ENCODE measurements at regions not wholly inside any gene's neighbourhood (a gene's known extent, or its start where the extent isn't known, plus 50 kb on each side); places are given as distances from the start of the nearest gene placed in this dataset.

DNA sequence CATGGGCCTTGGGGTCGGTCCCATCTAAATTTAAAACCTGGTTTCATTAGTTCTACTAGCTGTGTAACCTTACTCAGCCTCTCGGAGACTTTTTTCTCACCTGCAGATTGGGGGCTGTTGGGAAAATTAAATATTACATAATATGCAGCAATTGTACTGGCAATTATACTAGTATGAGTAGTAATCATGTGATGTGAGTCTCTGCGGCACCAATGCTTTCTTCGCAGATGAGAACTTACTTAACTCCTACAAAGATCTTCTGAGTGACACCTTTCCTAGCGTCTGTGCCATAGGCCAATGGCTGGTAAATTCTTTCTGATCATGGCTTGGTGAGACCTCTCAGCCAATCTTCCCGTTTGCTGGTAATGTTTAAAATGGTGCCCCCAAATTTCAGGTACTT is 391.3 kb downstream of the NXPE2 start:
- Histone ChIP-seq H3K4me3 (ENCODE audit: control insufficient read depth in 2 of 3, extremely low read depth in 1 of 3, insufficient read depth in 2 of 3, low read depth in 1 of 3, low read length in 3 of 3) (no peak overlapping the region), H3K79me2 (ENCODE audit: control insufficient read depth, insufficient read depth, low read length) (no peaks in the 10 kb centered on the region), H3K27ac (ENCODE audit: control insufficient read depth, insufficient read depth, low read length) (no peak overlapping the region), H3K36me3 (ENCODE audit: control insufficient read depth in 2 of 2, extremely low read depth in 1 of 2, insufficient read depth in 2 of 2, low read length in 2 of 2) (no peaks in the 10 kb centered on the region), H3K9me3 (ENCODE audit: control insufficient read depth, low read depth, low read length) (no peaks in the 10 kb centered on the region), H3K9me1 (ENCODE audit: control insufficient read depth, extremely low read depth, insufficient read depth, low read length) (no peaks in the 10 kb centered on the region), H3K9ac (ENCODE audit: control insufficient read depth, extremely low read depth, insufficient read depth, low read length) (no peak overlapping the region), H3K27me3 (ENCODE audit: control insufficient read depth, extremely low read depth, insufficient read depth, low read length) (no peaks in the 10 kb centered on the region), H4K20me1 (ENCODE audit: control insufficient read depth, extremely low read depth, insufficient read depth, low read length) (no peaks in the 10 kb centered on the region), H2AFZ (ENCODE audit: control insufficient read depth, low read length) (no peak overlapping the region), H3K4me2 (ENCODE audit: control insufficient read depth, extremely low read depth, insufficient read depth, low read depth, low read length) (no peak overlapping the region), H3K4me1 (ENCODE audit: control insufficient read depth, extremely low read depth, insufficient read depth, low read length) (no peaks in the 10 kb centered on the region)
- no peak for TF ChIP-seq EZH2 (IDR thresholded peaks at IDR 0.05; ENCODE audit: low read length)
- TF ChIP-seq, protein P1, sequence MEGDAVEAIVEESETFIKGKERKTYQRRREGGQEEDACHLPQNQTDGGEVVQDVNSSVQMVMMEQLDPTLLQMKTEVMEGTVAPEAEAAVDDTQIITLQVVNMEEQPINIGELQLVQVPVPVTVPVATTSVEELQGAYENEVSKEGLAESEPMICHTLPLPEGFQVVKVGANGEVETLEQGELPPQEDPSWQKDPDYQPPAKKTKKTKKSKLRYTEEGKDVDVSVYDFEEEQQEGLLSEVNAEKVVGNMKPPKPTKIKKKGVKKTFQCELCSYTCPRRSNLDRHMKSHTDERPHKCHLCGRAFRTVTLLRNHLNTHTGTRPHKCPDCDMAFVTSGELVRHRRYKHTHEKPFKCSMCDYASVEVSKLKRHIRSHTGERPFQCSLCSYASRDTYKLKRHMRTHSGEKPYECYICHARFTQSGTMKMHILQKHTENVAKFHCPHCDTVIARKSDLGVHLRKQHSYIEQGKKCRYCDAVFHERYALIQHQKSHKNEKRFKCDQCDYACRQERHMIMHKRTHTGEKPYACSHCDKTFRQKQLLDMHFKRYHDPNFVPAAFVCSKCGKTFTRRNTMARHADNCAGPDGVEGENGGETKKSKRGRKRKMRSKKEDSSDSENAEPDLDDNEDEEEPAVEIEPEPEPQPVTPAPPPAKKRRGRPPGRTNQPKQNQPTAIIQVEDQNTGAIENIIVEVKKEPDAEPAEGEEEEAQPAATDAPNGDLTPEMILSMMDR (optimal IDR thresholded peaks at IDR 0.05 in 1 of 3, IDR thresholded peaks at IDR 0.05 in 1 of 3, conservative IDR thresholded peaks at IDR 0.05 in 1 of 3; ENCODE audit: extremely low read depth in 1 of 3, insufficient read depth in 2 of 3, low read length in 3 of 3), result no peak
- FAIRE-seq (no peak), DNase-seq (ENCODE audit: low read depth, low spot score) (no peak)
- dilution Hi-C loops (cut with MboI; ENCODE audit: extremely low pct_ligation_motif_present, low sequenced_read_pairs), result no loop called here

DNA sequence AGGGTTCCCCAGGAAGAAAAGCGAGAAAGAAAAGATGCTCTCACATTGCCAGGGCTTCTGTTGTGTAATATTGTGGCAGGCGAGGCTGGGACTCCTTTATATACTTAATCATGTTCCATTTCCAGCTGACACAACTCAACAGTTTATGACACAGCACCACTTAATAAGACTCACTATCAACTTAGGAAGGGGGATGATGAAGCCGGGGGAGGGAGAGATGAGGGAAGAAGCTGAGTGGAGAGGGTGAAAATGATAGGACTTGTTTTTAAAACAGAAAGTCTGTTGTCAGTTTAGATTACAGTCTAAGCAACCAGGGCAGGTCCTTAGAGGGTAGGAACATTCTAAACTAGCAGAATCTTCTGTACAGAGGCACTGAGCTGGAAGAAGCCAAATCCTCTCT is 397.0 kb downstream of the NXPE2 start:
- H4K20me1 ChIP-seq (ENCODE audit: control insufficient read depth, extremely low read depth, insufficient read depth, low read length), result no peaks in the 10 kb centered on the region
- H3K4me1 ChIP-seq (ENCODE audit: control insufficient read depth, extremely low read depth, insufficient read depth, low read length), result no peaks in the 10 kb centered on the region
- H3K4me3 ChIP-seq (ENCODE audit: control insufficient read depth in 2 of 3, extremely low read depth in 1 of 3, insufficient read depth in 2 of 3, low read depth in 1 of 3, low read length in 3 of 3), result no peak overlapping the region
- no peak overlapping the region for H3K4me2 ChIP-seq (ENCODE audit: control insufficient read depth, extremely low read depth, insufficient read depth, low read depth, low read length)
- no peak overlapping the region for H3K27ac ChIP-seq (ENCODE audit: control insufficient read depth, insufficient read depth, low read length)
- H2AFZ ChIP-seq (ENCODE audit: control insufficient read depth, low read length), result no peak overlapping the region
- no peak overlapping the region for H3K9ac ChIP-seq (ENCODE audit: control insufficient read depth, extremely low read depth, insufficient read depth, low read length)
- H3K36me3 ChIP-seq (ENCODE audit: control insufficient read depth in 2 of 2, extremely low read depth in 1 of 2, insufficient read depth in 2 of 2, low read length in 2 of 2), result no peaks in the 10 kb centered on the region
- TF ChIP-seq, protein P1 (optimal IDR thresholded peaks at IDR 0.05 in 1 of 3, IDR thresholded peaks at IDR 0.05 in 1 of 3, conservative IDR thresholded peaks at IDR 0.05 in 1 of 3; ENCODE audit: extremely low read depth in 1 of 3, insufficient read depth in 2 of 3, low read length in 3 of 3), result no peak
- TF ChIP-seq EZH2 (IDR thresholded peaks at IDR 0.05; ENCODE audit: low read length), result no peak
- DNase-seq (ENCODE audit: low read depth, low spot score) (no peak), FAIRE-seq (no peak)
- no peaks in the 10 kb centered on the region for H3K79me2 ChIP-seq (ENCODE audit: control insufficient read depth, insufficient read depth, low read length)
- no peaks in the 10 kb centered on the region for H3K27me3 ChIP-seq (ENCODE audit: control insufficient read depth, extremely low read depth, insufficient read depth, low read length)
- H3K9me1 ChIP-seq (ENCODE audit: control insufficient read depth, extremely low read depth, insufficient read depth, low read length), result no peaks in the 10 kb centered on the region
- dilution Hi-C loops (cut with MboI; ENCODE audit: extremely low pct_ligation_motif_present, low sequenced_read_pairs), result no loop called here
- no peaks in the 10 kb centered on the region for H3K9me3 ChIP-seq (ENCODE audit: control insufficient read depth, low read depth, low read length)

All from keratinocyte (primary cell).